ENCODE measurements at regions not wholly inside any gene's neighbourhood (a gene's known extent, or its start where the extent isn't known, plus 50 kb on each side); places are given as distances from the start of the nearest gene placed in this dataset.

GRCh38 chr12:86521870-86522269 is 265.7 kb upstream of the MGAT4C start:
- H3K4me3 Mint-ChIP-seq: no peak overlapping the region
- H3K27ac Mint-ChIP-seq: no peak overlapping the region
- H3K27me3 Mint-ChIP-seq: no peaks in the 10 kb centered on the region
- CTCF ChIA-PET: no interaction called here
- H3K9me3 Mint-ChIP-seq: peaks cover 21% of the 10 kb centered on the region
- no peaks in the 10 kb centered on the region for H3K4me1 Mint-ChIP-seq
- POLR2A ChIA-PET: no interaction called here
- no peak for DNase-seq
- no peaks in the 10 kb centered on the region for H3K36me3 Mint-ChIP-seq (ENCODE audit: low read depth)

GRCh38 chr12:86513226-86513625 is 257.0 kb upstream of the MGAT4C start:
- Mint-ChIP-seq H3K36me3 (ENCODE audit: low read depth) (no peaks in the 10 kb centered on the region), H3K27me3 (no peaks in the 10 kb centered on the region), H3K4me3 (no peak overlapping the region), H3K9me3 (peaks cover 8% of the 10 kb centered on the region), H3K27ac (no peak overlapping the region), H3K4me1 (no peaks in the 10 kb centered on the region)
- no peak for DNase-seq
- CTCF ChIA-PET: no interaction called here
- POLR2A ChIA-PET: no interaction called here

DNA sequence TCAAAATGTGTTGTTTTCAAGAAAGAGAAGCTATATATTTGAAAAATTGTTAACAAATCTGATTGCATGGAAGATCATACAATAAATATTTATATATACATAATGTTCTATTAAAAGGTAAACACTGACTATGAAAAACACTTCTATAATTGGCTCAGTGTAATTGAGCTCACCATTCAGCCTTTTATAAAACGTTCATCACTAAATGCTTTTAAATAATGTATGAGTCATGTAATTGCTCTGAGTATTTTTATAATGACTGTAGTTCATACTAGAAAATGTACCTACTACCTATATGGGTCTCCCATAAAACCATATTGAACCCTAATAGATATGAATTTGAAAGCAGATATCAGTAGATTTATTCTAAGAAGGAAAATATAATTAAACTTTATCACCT is 240.4 kb upstream of the MGAT4C start:
- H3K36me3 Mint-ChIP-seq (ENCODE audit: low read depth): no peaks in the 10 kb centered on the region
- H3K9me3 Mint-ChIP-seq: no peaks in the 10 kb centered on the region
- POLR2A ChIA-PET: no interaction called here
- no peaks in the 10 kb centered on the region for H3K4me1 Mint-ChIP-seq
- H3K27me3 Mint-ChIP-seq: no peaks in the 10 kb centered on the region
- no peak overlapping the region for H3K27ac Mint-ChIP-seq
- no peak for DNase-seq
- H3K4me3 Mint-ChIP-seq: no peak overlapping the region
- CTCF ChIA-PET: no interaction called here

DNA sequence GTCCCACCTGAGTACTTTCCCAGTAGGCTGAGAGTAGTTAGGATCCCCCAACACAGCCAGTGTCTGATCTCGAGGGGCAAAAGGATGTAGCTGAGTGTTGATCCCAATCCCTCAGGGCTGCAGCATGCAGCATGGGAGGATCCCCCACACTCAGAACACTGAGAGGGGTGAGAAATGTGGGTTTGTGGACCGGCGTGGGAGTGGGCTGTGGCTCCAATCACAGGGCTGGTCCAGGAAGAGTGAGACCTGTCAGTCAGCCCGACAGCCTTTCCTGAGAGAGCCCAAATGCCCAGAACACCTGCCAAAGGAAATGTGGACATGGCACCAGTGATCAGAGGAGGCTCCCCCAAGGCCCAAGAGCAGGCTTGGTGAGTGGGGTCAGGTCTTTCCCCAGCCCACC is 228.3 kb upstream of the MGAT4C start:
- POLR2A ChIA-PET: no interaction called here
- no peak for DNase-seq
- Mint-ChIP-seq H3K4me1 (no peaks in the 10 kb centered on the region), H3K27me3 (no peaks in the 10 kb centered on the region), H3K9me3 (peaks cover 2% of the 10 kb centered on the region), H3K4me3 (no peak overlapping the region), H3K27ac (no peak overlapping the region), H3K36me3 (ENCODE audit: low read depth) (no peaks in the 10 kb centered on the region)
- CTCF ChIA-PET: no interaction called here

DNA sequence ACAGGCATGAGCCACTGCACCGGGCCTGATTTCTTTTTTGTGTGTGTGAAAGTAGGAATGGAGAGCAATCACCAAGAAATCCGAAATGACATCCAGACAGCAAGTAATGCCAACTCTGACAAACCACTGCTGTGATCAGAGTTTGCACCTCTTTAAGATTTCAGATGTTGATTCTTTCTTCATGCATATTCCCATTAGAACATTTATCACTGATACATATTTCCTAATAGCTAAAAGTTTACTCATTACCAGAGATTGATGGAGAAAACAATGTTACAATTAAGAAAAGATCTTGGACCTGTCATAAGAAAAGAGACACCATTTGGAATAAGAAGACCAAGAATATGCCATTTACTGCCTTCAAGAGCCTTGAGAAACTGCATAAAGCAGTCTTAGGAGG is 217.0 kb upstream of the MGAT4C start:
- no peaks in the 10 kb centered on the region for H3K9me3 Mint-ChIP-seq
- CTCF ChIA-PET: no interaction called here
- no peaks in the 10 kb centered on the region for H3K36me3 Mint-ChIP-seq (ENCODE audit: low read depth)
- no peaks in the 10 kb centered on the region for H3K27me3 Mint-ChIP-seq
- POLR2A ChIA-PET: no interaction called here
- H3K4me1 Mint-ChIP-seq: no peaks in the 10 kb centered on the region
- no peak overlapping the region for H3K27ac Mint-ChIP-seq
- DNase-seq: no peak
- no peak overlapping the region for H3K4me3 Mint-ChIP-seq

DNA sequence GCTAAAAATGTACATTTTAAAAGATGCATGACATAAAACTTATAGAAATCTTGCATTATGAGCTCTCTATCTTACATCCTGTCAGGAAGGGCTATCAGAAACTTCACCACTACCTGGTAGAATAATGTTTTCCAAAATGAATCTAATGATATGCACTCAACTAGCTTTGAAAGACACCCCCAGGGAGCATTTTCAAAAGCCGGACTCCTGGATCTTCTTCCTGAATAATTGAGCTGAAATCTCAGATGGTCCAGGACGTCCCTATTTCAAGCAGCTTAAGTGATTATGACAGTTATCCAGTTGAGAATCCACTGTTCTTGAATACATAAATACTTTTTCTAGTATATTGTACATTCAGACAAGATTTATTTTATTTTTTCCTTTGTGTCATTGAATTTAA is 200.6 kb upstream of the MGAT4C start:
- ChIA-PET CTCF (no interaction called here), POLR2A (no interaction called here)
- Mint-ChIP-seq H3K27me3 (no peaks in the 10 kb centered on the region), H3K9me3 (no peaks in the 10 kb centered on the region), H3K4me3 (no peak overlapping the region), H3K27ac (no peak overlapping the region), H3K4me1 (no peaks in the 10 kb centered on the region), H3K36me3 (ENCODE audit: low read depth) (no peaks in the 10 kb centered on the region)
- no peak for DNase-seq

GRCh38 chr12:86456241-86456640 is 200.1 kb upstream of the MGAT4C start:
- POLR2A ChIA-PET: no interaction called here
- Mint-ChIP-seq H3K4me3 (no peak overlapping the region), H3K27ac (no peak overlapping the region), H3K9me3 (no peaks in the 10 kb centered on the region), H3K27me3 (no peaks in the 10 kb centered on the region), H3K36me3 (ENCODE audit: low read depth) (no peaks in the 10 kb centered on the region), H3K4me1 (no peaks in the 10 kb centered on the region)
- CTCF ChIA-PET: interaction anchor here (0.5 kb wide), 1 partner anchor 32 kb away, joined by 5 read pairs; no protein-coding TSS in a partner anchor
- no peak for DNase-seq

- no peak overlapping the region for H3K27ac Mint-ChIP-seq
- ChIA-PET POLR2A (no interaction called here), CTCF (no interaction called here)
- H3K4me3 Mint-ChIP-seq: no peak overlapping the region
- DNase-seq: no peak
- H3K4me1 Mint-ChIP-seq: no peaks in the 10 kb centered on the region
- no peaks in the 10 kb centered on the region for H3K27me3 Mint-ChIP-seq
- peaks cover 4% of the 10 kb centered on the region for H3K9me3 Mint-ChIP-seq
- H3K36me3 Mint-ChIP-seq (ENCODE audit: low read depth): no peaks in the 10 kb centered on the region
Observed at GRCh38 chr12:86445356-86445755, 189.2 kb upstream of the MGAT4C start.

DNA sequence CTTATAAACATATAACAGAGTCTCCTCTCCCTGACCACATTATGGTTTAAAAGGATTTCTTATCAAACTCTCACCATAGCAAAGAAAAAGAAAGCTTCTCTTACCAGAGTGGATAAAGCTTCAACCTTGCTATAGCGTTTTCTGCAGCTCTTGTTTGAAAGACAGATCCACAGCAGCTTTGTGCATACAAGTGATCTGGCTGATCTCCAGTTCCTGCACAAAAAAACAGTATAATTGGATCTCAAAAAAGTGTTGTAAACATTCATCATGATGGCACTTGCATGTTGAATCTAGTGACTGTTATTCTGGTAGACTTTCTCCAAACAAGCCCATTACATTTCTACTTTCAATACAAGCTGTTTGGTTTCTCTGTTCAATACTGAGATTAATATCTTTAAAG is 178.9 kb upstream of the MGAT4C start:
- DNase-seq: no peak
- H3K27ac Mint-ChIP-seq: no peak overlapping the region
- no peaks in the 10 kb centered on the region for H3K27me3 Mint-ChIP-seq
- H3K4me3 Mint-ChIP-seq: no peak overlapping the region
- ChIA-PET POLR2A (no interaction called here), CTCF (no interaction called here)
- H3K36me3 Mint-ChIP-seq (ENCODE audit: low read depth): no peaks in the 10 kb centered on the region
- peaks cover 7% of the 10 kb centered on the region for H3K9me3 Mint-ChIP-seq
- H3K4me1 Mint-ChIP-seq: no peaks in the 10 kb centered on the region

GRCh38 chr12:86429824-86430223 is 173.6 kb upstream of the MGAT4C start:
- H3K4me3 Mint-ChIP-seq: no peak overlapping the region
- H3K27ac Mint-ChIP-seq: no peak overlapping the region
- H3K9me3 Mint-ChIP-seq: peaks cover 9% of the 10 kb centered on the region
- POLR2A ChIA-PET: interaction anchor here (0.6 kb wide), 1 partner anchor 1347 kb away, joined by 3 read pairs; no protein-coding TSS in a partner anchor
- no peak for DNase-seq
- no peaks in the 10 kb centered on the region for H3K36me3 Mint-ChIP-seq (ENCODE audit: low read depth)
- H3K4me1 Mint-ChIP-seq: no peaks in the 10 kb centered on the region
- no peaks in the 10 kb centered on the region for H3K27me3 Mint-ChIP-seq
- CTCF ChIA-PET: no interaction called here

- CTCF ChIA-PET: no interaction called here
- no peaks in the 10 kb centered on the region for H3K27me3 Mint-ChIP-seq
- no peak overlapping the region for H3K4me3 Mint-ChIP-seq
- no peaks in the 10 kb centered on the region for H3K36me3 Mint-ChIP-seq (ENCODE audit: low read depth)
- no peak for DNase-seq
- POLR2A ChIA-PET: no interaction called here
- H3K27ac Mint-ChIP-seq: no peak overlapping the region
- H3K4me1 Mint-ChIP-seq: no peaks in the 10 kb centered on the region
- peaks cover 5% of the 10 kb centered on the region for H3K9me3 Mint-ChIP-seq
Observed at GRCh38 chr12:86421333-86421732, 165.1 kb upstream of the MGAT4C start.

- no peak overlapping the region for H3K4me3 Mint-ChIP-seq
- ChIA-PET POLR2A (no interaction called here), CTCF (no interaction called here)
- peaks cover 10% of the 10 kb centered on the region for H3K9me3 Mint-ChIP-seq
- no peaks in the 10 kb centered on the region for H3K36me3 Mint-ChIP-seq (ENCODE audit: low read depth)
- H3K27me3 Mint-ChIP-seq: no peaks in the 10 kb centered on the region
- H3K27ac Mint-ChIP-seq: no peak overlapping the region
- H3K4me1 Mint-ChIP-seq: no peaks in the 10 kb centered on the region
- no peak for DNase-seq
Observed at GRCh38 chr12:86414201-86414600, 158.0 kb upstream of the MGAT4C start.

- CTCF ChIA-PET: no interaction called here
- POLR2A ChIA-PET: no interaction called here
- H3K27me3 Mint-ChIP-seq: no peaks in the 10 kb centered on the region
Observed at GRCh38 chr12:86411710-86412109, 155.5 kb upstream of the MGAT4C start.

GRCh38 chr12:86407620-86408208 is 151.5 kb upstream of the MGAT4C start:
- ChIA-PET CTCF (no interaction called here), POLR2A (no interaction called here)
- H3K9me3 Mint-ChIP-seq: peaks cover 10% of the 10 kb centered on the region
- no peak for DNase-seq
- no peak overlapping the region for H3K4me3 Mint-ChIP-seq
- H3K27me3 Mint-ChIP-seq: no peaks in the 10 kb centered on the region
- H3K36me3 Mint-ChIP-seq (ENCODE audit: low read depth): no peaks in the 10 kb centered on the region
- H3K27ac Mint-ChIP-seq: no peak overlapping the region
- no peaks in the 10 kb centered on the region for H3K4me1 Mint-ChIP-seq

More at GRCh38 chr12:86411710-86412109, 155.5 kb upstream of the MGAT4C start:
- H3K36me3 Mint-ChIP-seq (ENCODE audit: low read depth): no peaks in the 10 kb centered on the region
- H3K4me1 Mint-ChIP-seq: no peaks in the 10 kb centered on the region
- peaks cover 10% of the 10 kb centered on the region for H3K9me3 Mint-ChIP-seq
- DNase-seq: no peak
- H3K4me3 Mint-ChIP-seq: no peak overlapping the region
- H3K27ac Mint-ChIP-seq: no peak overlapping the region
